HepG2 (cell line): ENCODE measurements at regions not wholly inside any gene's neighbourhood (a gene's known extent, or its start where the extent isn't known, plus 50 kb on each side); places are given as distances from the start of the nearest gene placed in this dataset.

ENCODE experiments used
- ATAC-seq: fragments of 200-7000 bp; cut with Tn5 transposase; 3 replicates; pipeline ENCODE4 v1.9.1; 2020; ENCODE audit warnings: mild to moderate bottlenecking, moderate library complexity
- BruUV-seq: library from RNA; stranded (reverse); fragments of 400-500 nt; replicated peaks from 2 replicates; lab custom pipeline; 2021; lab: Mats Ljungman, UMichigan
- CTCF ChIA-PET: fragments of 300-600 bp; formaldehyde crosslinking; extraction: SDS; loops from one replicate; lab custom pipeline; 2021; ENCODE audit warnings: low total read pairs, inconsistent platforms, low intra/inter-chr PET ratio; lab: Yijun Ruan, JAX
- POLR2A ChIA-PET: fragments of 350-600 bp; sonication (Branson Sonifier 250); formaldehyde crosslinking; loops from one replicate; lab custom pipeline; 2020; ENCODE audit warnings: antibody characterized with exemption, inconsistent platforms; lab: Yijun Ruan, JAX
- DNase-seq: peaks from one replicate; pipeline ENCODE4 v3.0.0-alpha.2; 2015; ENCODE audit warnings: low spot score
- FAIRE-seq: peaks from 3 replicates; lab custom pipeline; 2011; peaks lifted over from hg19 to GRCh38; lab: Jason Lieb, UNC
- H2AFZ ChIP-seq: one replicate; pipeline ENCODE4 v1.6.1; 2011; ENCODE audit warnings: low read length, inconsistent platforms
- H3K27ac ChIP-seq: fragments of 300-600 bp; 3 replicates; pipeline ENCODE4 v1.8.0; 2011; ENCODE audit warnings: mixed run types, mild to moderate bottlenecking, mixed read lengths, low read length, inconsistent platforms; ENCODE audit not compliant: insufficient read depth; ENCODE audit errors: extremely low read length
- H3K27me3 ChIP-seq, 2 experiments: fragments of 200-600 bp in 1 of 2; 2 replicates in 1 of 2; 3 replicates in 1 of 2; pipeline versions ENCODE4 v1.6.0 to v1.8.0; 2011; ENCODE audit warnings: low read length in 2 of 2, mild to moderate bottlenecking in 2 of 2, moderate library complexity in 2 of 2, inconsistent platforms in 1 of 2; ENCODE audit not compliant: insufficient read depth in 2 of 2, control insufficient read depth in 1 of 2
- H3K36me3 ChIP-seq, 2 experiments: fragments of 200-600 bp in 1 of 2; replicated peaks in 1 of 2; 2 replicates in 1 of 2; 3 replicates in 1 of 2; pipeline versions ENCODE4 v1.5.1 to v1.8.0; 2011; ENCODE audit warnings: low read length in 2 of 2, inconsistent platforms in 1 of 2; ENCODE audit not compliant: insufficient read depth in 2 of 2, control insufficient read depth in 1 of 2
- H3K4me1 ChIP-seq: 2 replicates; pipeline ENCODE4 v1.5.1; 2012; ENCODE audit warnings: low read length, inconsistent platforms; ENCODE audit not compliant: insufficient read depth
- H3K4me2 ChIP-seq: 2 replicates; pipeline ENCODE4 v1.6.0; 2011; ENCODE audit warnings: low read depth, low read length, inconsistent platforms
- H3K4me3 ChIP-seq, 3 experiments: fragments of 200-600 bp in 1 of 3; sonication (generic), shearing (Covaris generic) in 1 of 3; replicated peaks in 1 of 3; 2 replicates each; pipeline ENCODE4 v1.5.1; 2011 to 2016; ENCODE audit warnings: low read length in 3 of 3, inconsistent platforms in 2 of 3, low read depth in 2 of 3, mild to moderate bottlenecking in 2 of 3, control low read depth in 1 of 3, mixed read lengths in 1 of 3; ENCODE audit not compliant: insufficient read depth in 1 of 3
- H3K79me2 ChIP-seq: one replicate; pipeline ENCODE4 v1.6.1; 2011; ENCODE audit warnings: low read length, inconsistent platforms; ENCODE audit not compliant: insufficient read depth
- H3K9ac ChIP-seq: 2 replicates; pipeline ENCODE4 v1.6.0; 2011; ENCODE audit warnings: mild to moderate bottlenecking, low read depth, low read length, inconsistent platforms; ENCODE audit not compliant: insufficient read depth
- H3K9me3 ChIP-seq: 2 replicates; pipeline ENCODE4 v1.5.1; 2012; ENCODE audit warnings: mild to moderate bottlenecking, low read length
- H4K20me1 ChIP-seq: 2 replicates; pipeline ENCODE4 v1.6.0; 2011; ENCODE audit warnings: inconsistent platforms, mild to moderate bottlenecking, low read length, moderate library complexity; ENCODE audit not compliant: insufficient read depth
- AHR ChIP-seq: IDR thresholded peaks from 2 replicates; pipeline ENCODE4 v1.6.1; 2018; ENCODE audit warnings: missing genetic modification reagents, missing compliant biosample characterization
- DR1 ChIP-seq: sonication (generic); formaldehyde crosslinking; IDR thresholded peaks from 2 replicates; pipeline ENCODE4 v1.8.0; 2021; ENCODE audit warnings: mild to moderate bottlenecking, missing genetic modification reagents, inconsistent platforms
- FLYWCH1 ChIP-seq: sonication (generic); formaldehyde crosslinking; IDR thresholded peaks from 2 replicates; pipeline ENCODE4 v1.8.1; 2023; ENCODE audit warnings: mild to moderate bottlenecking, missing genetic modification reagents
- KAT8 ChIP-seq: IDR thresholded peaks from 2 replicates; pipeline ENCODE4 v1.6.1; 2016; ENCODE audit warnings: missing genetic modification reagents, missing compliant biosample characterization
- SAFB2 ChIP-seq: sonication (generic); formaldehyde crosslinking; IDR thresholded peaks from 2 replicates; pipeline ENCODE4 v1.5.1; 2020; ENCODE audit warnings: missing genetic modification reagents, low read depth, mild to moderate bottlenecking, borderline replicate concordance
- TMF1 ChIP-seq: sonication (generic); formaldehyde crosslinking; IDR thresholded peaks from 2 replicates; pipeline ENCODE4 v1.8.1; 2022; ENCODE audit warnings: low read depth, missing genetic modification reagents
- TOPORS ChIP-seq: sonication (generic); formaldehyde crosslinking; IDR thresholded peaks from 2 replicates; pipeline ENCODE4 v1.8.0; 2023; ENCODE audit warnings: mild to moderate bottlenecking, missing genetic modification reagents
- ZBTB3 ChIP-seq: sonication (generic); formaldehyde crosslinking; IDR thresholded peaks from 2 replicates; pipeline ENCODE4 v1.4.0; 2020; ENCODE audit warnings: low read depth, mild to moderate bottlenecking, moderate library complexity, missing genetic modification reagents, borderline replicate concordance
- ZBTB38 ChIP-seq: sonication (generic); formaldehyde crosslinking; IDR thresholded peaks from 2 replicates; pipeline ENCODE4 v1.5.1; 2020; ENCODE audit warnings: mild to moderate bottlenecking, missing genetic modification reagents
- ZNF256 ChIP-seq: sonication (generic); formaldehyde crosslinking; conservative IDR thresholded peaks from 2 replicates; pipeline ENCODE4 v1.4.0; 2020; ENCODE audit warnings: missing genetic modification reagents
- ZNF562 ChIP-seq: sonication (generic); formaldehyde crosslinking; IDR thresholded peaks from 2 replicates; pipeline ENCODE4 v1.8.0; 2022; ENCODE audit warnings: missing genetic modification reagents, borderline replicate concordance
- WGBS: methylation state at CpG from one replicate; pipeline ENCODE4 v1.1.6; 2017; ENCODE audit warnings: low lambda C conversion rate; 5-methylcytosine and 5-hydroxymethylcytosine counted together
- in situ Hi-C: cut with HindIII; loops from 2 replicates; pipeline ENCODE4 v1.10.0; 2017; ENCODE audit warnings: low pct_unique_long_range_greater_than_20kb; ENCODE audit not compliant: extremely low pct_ligation_motif_present
- intact Hi-C: fragments of 100-400 bp; cut with micrococcal nuclease; formaldehyde crosslinking; loops from one replicate; pipeline ENCODE4 v1.10.0; 2022; ENCODE audit not compliant: unreplicated experiment
- TF ChIP-seq, protein P1 (sequence below): IDR thresholded peaks from 2 replicates; pipeline ENCODE4 v1.6.1; 2016; ENCODE audit warnings: missing compliant biosample characterization, missing genetic modification reagents, borderline replicate concordance
- TF ChIP-seq, protein P2 (sequence below): sonication (generic); formaldehyde crosslinking; conservative IDR thresholded peaks from 2 replicates; pipeline ENCODE4 v1.4.0; 2020; ENCODE audit warnings: missing genetic modification reagents

DNA sequence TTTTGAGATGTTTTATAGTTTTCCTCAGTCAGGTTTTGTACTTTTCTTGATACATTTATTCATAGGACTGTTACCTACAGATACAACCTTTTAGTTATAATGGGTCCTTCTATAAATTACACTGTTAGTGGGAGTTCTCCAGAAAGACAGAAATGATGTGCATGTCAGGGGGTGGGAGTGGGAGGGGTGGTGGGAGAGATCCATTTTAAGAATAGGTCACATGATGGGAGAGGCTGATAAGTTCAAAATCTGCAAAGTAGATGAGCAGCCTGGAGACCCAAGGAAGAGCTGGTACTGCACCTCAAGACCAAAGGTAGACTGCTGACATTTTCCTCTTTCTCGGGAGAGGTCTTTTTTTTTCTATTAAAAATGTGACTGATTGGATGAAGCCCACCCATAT lies 408.0 kb upstream of the GJE1 start:
- no peak for FAIRE-seq
- CTCF ChIA-PET: no interaction called here
- POLR2A ChIA-PET: no interaction called here

More for the DNA sequence above, 408.0 kb upstream of the GJE1 start:
- DNase-seq: no peak
- no peaks in the 10 kb centered on the region for H3K27me3 ChIP-seq
- no peak for ATAC-seq
- no peaks in the 10 kb centered on the region for H3K9me3 ChIP-seq
- in situ Hi-C loops (no loop called here), intact Hi-C loops (no loop called here)
- no peak overlapping the region for H3K9ac ChIP-seq
- no peaks in the 10 kb centered on the region for H3K4me1 ChIP-seq
- 0% methylated on average over 1 of the region's 1 CpG for WGBS
- BruUV-seq: no TSS peak
- H3K36me3 ChIP-seq: no peaks in the 10 kb centered on the region
- no peak overlapping the region for H3K4me2 ChIP-seq
- no peaks in the 10 kb centered on the region for H4K20me1 ChIP-seq
- no peak overlapping the region for H3K27ac ChIP-seq
- TF ChIP-seq ZNF562 (CRISPR knock-in tag): no peak
- TF ChIP-seq TMF1 (CRISPR knock-in tag): no peak
- TF ChIP-seq AHR (CRISPR knock-in tag): no peak
- no peak for TF ChIP-seq ZBTB3 (CRISPR knock-in tag)
- TF ChIP-seq SAFB2: no peak
- TF ChIP-seq TOPORS (CRISPR knock-in tag): no peak
- no peak for TF ChIP-seq ZBTB38 (CRISPR knock-in tag)
- TF ChIP-seq DR1 (CRISPR knock-in tag): no peak
- TF ChIP-seq, protein P1, sequence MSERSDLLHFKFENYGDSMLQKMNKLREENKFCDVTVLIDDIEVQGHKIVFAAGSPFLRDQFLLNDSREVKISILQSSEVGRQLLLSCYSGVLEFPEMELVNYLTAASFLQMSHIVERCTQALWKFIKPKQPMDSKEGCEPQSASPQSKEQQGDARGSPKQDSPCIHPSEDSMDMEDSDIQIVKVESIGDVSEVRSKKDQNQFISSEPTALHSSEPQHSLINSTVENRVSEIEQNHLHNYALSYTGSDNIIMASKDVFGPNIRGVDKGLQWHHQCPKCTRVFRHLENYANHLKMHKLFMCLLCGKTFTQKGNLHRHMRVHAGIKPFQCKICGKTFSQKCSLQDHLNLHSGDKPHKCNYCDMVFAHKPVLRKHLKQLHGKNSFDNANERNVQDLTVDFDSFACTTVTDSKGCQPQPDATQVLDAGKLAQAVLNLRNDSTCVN (CRISPR knock-in tag): no peak
- no peak for TF ChIP-seq FLYWCH1 (CRISPR knock-in tag)
- no peak for TF ChIP-seq ZNF256
- TF ChIP-seq, protein P2, sequence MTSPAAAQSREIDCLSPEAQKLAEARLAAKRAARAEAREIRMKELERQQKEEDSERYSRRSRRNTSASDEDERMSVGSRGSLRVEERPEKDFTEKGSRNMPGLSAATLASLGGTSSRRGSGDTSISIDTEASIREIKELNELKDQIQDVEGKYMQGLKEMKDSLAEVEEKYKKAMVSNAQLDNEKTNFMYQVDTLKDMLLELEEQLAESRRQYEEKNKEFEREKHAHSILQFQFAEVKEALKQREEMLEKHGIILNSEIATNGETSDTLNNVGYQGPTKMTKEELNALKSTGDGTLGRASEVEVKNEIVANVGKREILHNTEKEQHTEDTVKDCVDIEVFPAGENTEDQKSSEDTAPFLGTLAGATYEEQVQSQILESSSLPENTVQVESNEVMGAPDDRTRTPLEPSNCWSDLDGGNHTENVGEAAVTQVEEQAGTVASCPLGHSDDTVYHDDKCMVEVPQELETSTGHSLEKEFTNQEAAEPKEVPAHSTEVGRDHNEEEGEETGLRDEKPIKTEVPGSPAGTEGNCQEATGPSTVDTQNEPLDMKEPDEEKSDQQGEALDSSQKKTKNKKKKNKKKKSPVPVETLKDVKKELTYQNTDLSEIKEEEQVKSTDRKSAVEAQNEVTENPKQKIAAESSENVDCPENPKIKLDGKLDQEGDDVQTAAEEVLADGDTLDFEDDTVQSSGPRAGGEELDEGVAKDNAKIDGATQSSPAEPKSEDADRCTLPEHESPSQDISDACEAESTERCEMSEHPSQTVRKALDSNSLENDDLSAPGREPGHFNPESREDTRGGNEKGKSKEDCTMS: no peak
- no peak for TF ChIP-seq KAT8
- TF ChIP-seq, all 625 proteins: peak for 0
- H3K4me3 ChIP-seq: no peak overlapping the region
- H2AFZ ChIP-seq: no peak overlapping the region
- H3K79me2 ChIP-seq: no peaks in the 10 kb centered on the region
